Kidney glomerular epithelial cell (primary cell): ENCODE measurements at regions not wholly inside any gene's neighbourhood (a gene's known extent, or its start where the extent isn't known, plus 50 kb on each side); places are given as distances from the start of the nearest gene placed in this dataset.

Experiments used
- DNase-seq: peaks from one replicate; lab custom pipeline; 2025; lab: John Stamatoyannopoulos, UW

GRCh38 chr2:134203175-134203574 lies 50.7 kb upstream of the MGAT5 start:
- DNase-seq = no peak
